Colonic mucosa (tissue), 4 donors: ENCODE measurements at regions not wholly inside any gene's neighbourhood (a gene's known extent, or its start where the extent isn't known, plus 50 kb on each side); places are given as distances from the start of the nearest gene placed in this dataset.

Source experiments
- DNase-seq: peaks from one replicate; pipeline ENCODE4 v3.0.0-alpha.2; 2020
- H3K27ac ChIP-seq: fragments of 200-600 bp; one replicate; pipeline ENCODE4 v1.8.0; 2021
- H3K27me3 ChIP-seq: fragments of 200-600 bp; one replicate; pipeline ENCODE4 v1.8.0; 2021
- H3K36me3 ChIP-seq: fragments of 200-600 bp; one replicate; pipeline ENCODE4 v1.8.0; 2021
- H3K4me1 ChIP-seq: fragments of 200-600 bp; one replicate; pipeline ENCODE4 v1.8.0; 2021; ENCODE audit warnings: mild to moderate bottlenecking
- H3K4me3 ChIP-seq: fragments of 200-600 bp; one replicate; pipeline ENCODE4 v1.8.0; 2021
- H3K9ac ChIP-seq, 2 donors: one replicate each; pipeline ENCODE4 v1.7.0; 2013; ENCODE audit warnings: control low read depth in 2 of 2, low read depth in 2 of 2, low read length in 2 of 2
- H3K9me3 ChIP-seq: fragments of 200-600 bp; one replicate; pipeline ENCODE4 v1.8.0; 2021
- CTCF ChIP-seq: fragments of 200-600 bp; IDR thresholded peaks from one replicate; pipeline ENCODE4 v1.8.0; 2022; ENCODE audit warnings: antibody characterized with exemption, mild to moderate bottlenecking
- intact Hi-C: fragments of 100-400 bp; cut with DNase I; formaldehyde crosslinking; loops from one replicate; pipeline ENCODE4 v1.14.1; 2022
- donor health status: healthy.
- donor health status: DM: no; HTN: no; CAD: no.
- donor health status: DM: no; HTN: no; CAD: no.

GRCh38 chr10:64033711-64034110, 512.5 kb downstream of the REEP3 start:
- no peak for DNase-seq
- Histone ChIP-seq H3K4me1 (peaks cover 5% of the 10 kb centered on the region), H3K27me3 (no peaks in the 10 kb centered on the region), H3K9ac (no peak overlapping the region), H3K9me3 (no peaks in the 10 kb centered on the region), H3K27ac (no peak overlapping the region), H3K36me3 (no peaks in the 10 kb centered on the region), H3K4me3 (no peak overlapping the region)
- TF ChIP-seq CTCF = no peak
- intact Hi-C loops = loop anchor here (10.0 kb wide), 1 partner anchor 351 kb away; no protein-coding TSS in a partner anchor

DNA sequence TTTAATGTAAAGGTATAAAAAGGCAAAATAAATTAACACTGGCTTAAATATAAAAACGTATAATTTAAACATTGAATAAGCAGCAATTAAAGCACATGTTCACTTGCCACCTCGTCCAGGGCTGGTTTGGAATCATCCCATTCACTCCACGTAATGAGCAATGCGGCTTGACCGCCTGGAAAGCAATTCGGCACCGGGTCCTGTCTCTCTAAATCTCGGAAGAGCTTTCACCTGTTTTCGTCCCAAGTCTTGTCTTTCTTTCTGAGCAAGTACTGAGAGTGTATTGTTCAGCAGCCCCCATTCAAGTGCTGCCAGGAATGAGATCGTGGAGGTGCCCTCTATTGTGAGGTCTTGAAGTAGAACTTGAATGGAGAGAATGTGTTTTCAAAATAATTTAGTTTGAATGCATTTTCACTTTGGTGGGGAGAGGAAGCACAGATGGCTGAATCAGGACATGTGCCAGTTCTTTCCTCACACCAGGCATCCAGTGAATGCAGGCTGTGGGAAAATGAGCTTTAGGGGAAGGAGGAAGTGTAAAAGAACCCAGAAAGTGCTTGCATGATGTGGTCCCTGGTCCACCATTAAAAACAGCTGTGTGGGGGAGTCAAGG, 515.2 kb downstream of the REEP3 start:
- Histone ChIP-seq H3K27ac (no peak overlapping the region), H3K4me1 (peaks cover 5% of the 10 kb centered on the region), H3K27me3 (no peaks in the 10 kb centered on the region), H3K9me3 (no peaks in the 10 kb centered on the region), H3K9ac (peak overlapping the region in 1 of 2 donors; percentile 41), H3K36me3 (no peaks in the 10 kb centered on the region), H3K4me3 (no peak overlapping the region)
- TF ChIP-seq CTCF = no peak
- intact Hi-C loops = loop anchor here (10.0 kb wide), 1 partner anchor 348 kb away; no protein-coding TSS in a partner anchor
- no peak for DNase-seq

DNA sequence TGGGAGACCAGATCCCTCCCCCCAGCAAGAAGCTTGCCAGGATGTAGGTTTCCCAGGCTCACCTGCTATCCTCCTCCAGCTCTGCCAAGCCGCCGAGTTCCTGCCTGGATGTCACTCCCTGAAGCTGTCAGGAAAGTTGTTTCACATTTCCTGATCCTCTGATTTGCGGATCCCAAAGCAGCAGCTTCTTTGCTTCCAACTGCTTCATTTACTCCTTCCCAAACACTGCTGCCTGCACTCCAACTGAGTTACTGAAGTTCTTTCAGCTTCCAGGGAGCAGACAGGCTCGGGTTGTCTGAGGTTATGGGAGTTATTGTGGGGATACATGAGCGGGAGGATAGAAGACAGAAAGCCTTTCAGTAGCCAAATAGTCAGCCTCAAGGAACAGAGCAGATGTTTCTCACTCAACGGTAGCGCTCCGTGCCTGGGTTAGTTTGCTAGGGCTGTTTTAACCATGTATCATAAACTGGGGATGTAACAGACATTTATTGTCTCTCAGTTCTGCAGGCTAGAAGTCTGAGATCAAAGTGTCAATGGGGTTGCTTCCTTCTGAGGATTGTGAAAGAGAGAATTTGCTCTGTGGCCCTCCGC, 516.0 kb downstream of the REEP3 start:
- no peaks in the 10 kb centered on the region for H3K36me3 ChIP-seq
- H3K27ac ChIP-seq = no peak overlapping the region
- no peaks in the 10 kb centered on the region for H3K27me3 ChIP-seq
- no peak for TF ChIP-seq CTCF
- no peaks in the 10 kb centered on the region for H3K9me3 ChIP-seq
- intact Hi-C loops = loop anchor here (10.0 kb wide), 1 partner anchor 348 kb away; no protein-coding TSS in a partner anchor
- peaks cover 5% of the 10 kb centered on the region for H3K4me1 ChIP-seq
- no peak overlapping the region for H3K4me3 ChIP-seq
- peak overlapping the region in 1 of 2 donors; percentile 41 for H3K9ac ChIP-seq
- no peak for DNase-seq

GRCh38 chr10:64038107-64038506, 516.9 kb downstream of the REEP3 start:
- no peak for TF ChIP-seq CTCF
- H3K4me1 ChIP-seq = peaks cover 5% of the 10 kb centered on the region
- H3K4me3 ChIP-seq = no peak overlapping the region
- H3K27ac ChIP-seq = no peak overlapping the region
- no peak for DNase-seq
- intact Hi-C loops = loop anchor here (10.0 kb wide), 1 partner anchor 347 kb away; no protein-coding TSS in a partner anchor
- no peak overlapping the region for H3K9ac ChIP-seq
- no peaks in the 10 kb centered on the region for H3K27me3 ChIP-seq
- no peaks in the 10 kb centered on the region for H3K36me3 ChIP-seq
- no peaks in the 10 kb centered on the region for H3K9me3 ChIP-seq

DNA sequence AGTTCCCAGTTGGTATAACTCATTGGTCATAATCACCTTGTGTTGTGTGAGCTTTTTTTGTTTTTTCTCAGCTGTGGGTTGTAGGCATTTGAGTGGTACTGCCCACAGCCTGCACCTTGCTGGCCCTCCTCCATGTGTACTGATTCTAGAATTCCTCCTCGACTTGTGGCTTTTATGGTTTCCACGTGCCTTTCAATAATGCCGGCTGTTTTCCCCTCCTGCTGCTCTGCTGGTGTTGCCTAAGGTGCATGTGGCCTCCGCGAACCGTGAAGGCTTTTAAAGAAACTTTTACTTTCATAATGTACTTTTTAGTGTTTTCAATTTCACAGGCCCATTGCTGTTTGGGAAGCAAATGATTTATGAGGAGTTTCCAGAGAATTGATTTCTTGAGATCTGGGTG, 518.0 kb downstream of the REEP3 start:
- H3K9ac ChIP-seq = no peak overlapping the region
- H3K27ac ChIP-seq = no peak overlapping the region
- H3K36me3 ChIP-seq = no peaks in the 10 kb centered on the region
- intact Hi-C loops = loop anchor here (10.0 kb wide), 1 partner anchor 346 kb away; no protein-coding TSS in a partner anchor
- no peaks in the 10 kb centered on the region for H3K27me3 ChIP-seq
- H3K9me3 ChIP-seq = no peaks in the 10 kb centered on the region
- no peak overlapping the region for H3K4me3 ChIP-seq
- TF ChIP-seq CTCF = no peak
- H3K4me1 ChIP-seq = peaks cover 5% of the 10 kb centered on the region
- DNase-seq = no peak
